Lower leg skin (tissue), 4 donors: ENCODE measurements at regions not wholly inside any gene's neighbourhood (a gene's known extent, or its start where the extent isn't known, plus 50 kb on each side); places are given as distances from the start of the nearest gene placed in this dataset.

ENCODE experiments used
- DNase-seq, 2 donors: peaks; one replicate each; pipeline ENCODE4 v3.0.0-alpha.2; 2019; ENCODE audit warnings: low spot score in 2 of 2
- H3K4me3 ChIP-seq: fragments of 200-600 bp; sonication (generic); 2 replicates; pipeline ENCODE4 v1.5.1; 2017; ENCODE audit warnings: mild to moderate bottlenecking, low read depth; ENCODE audit not compliant: poor library complexity, severe bottlenecking
- POLR2A ChIP-seq, 2 donors: fragments of 450-650 bp; IDR thresholded peaks; one replicate each; pipeline ENCODE4 v1.6.1; 2016 to 2017; ENCODE audit warnings: antibody characterized with exemption in 2 of 2, mild to moderate bottlenecking in 1 of 2, moderate library complexity in 1 of 2
- WGBS, 2 donors: methylation state at CpG; one replicate each; pipeline ENCODE4 v1.1.5; 2018; 5-methylcytosine and 5-hydroxymethylcytosine counted together
- intact Hi-C: fragments of 100-400 bp; cut with DNase I; formaldehyde crosslinking; loops from one replicate; pipeline ENCODE4 v1.15.0; 2023; ENCODE audit warnings: low total_unique reads
- TF ChIP-seq, protein P1 (sequence below), 3 donors: fragments of 450-650 bp; IDR thresholded peaks; one replicate each; pipeline ENCODE4 v1.5.1; 2016; ENCODE audit warnings: antibody characterized with exemption in 3 of 3, mild to moderate bottlenecking in 3 of 3, moderate library complexity in 2 of 3

DNA sequence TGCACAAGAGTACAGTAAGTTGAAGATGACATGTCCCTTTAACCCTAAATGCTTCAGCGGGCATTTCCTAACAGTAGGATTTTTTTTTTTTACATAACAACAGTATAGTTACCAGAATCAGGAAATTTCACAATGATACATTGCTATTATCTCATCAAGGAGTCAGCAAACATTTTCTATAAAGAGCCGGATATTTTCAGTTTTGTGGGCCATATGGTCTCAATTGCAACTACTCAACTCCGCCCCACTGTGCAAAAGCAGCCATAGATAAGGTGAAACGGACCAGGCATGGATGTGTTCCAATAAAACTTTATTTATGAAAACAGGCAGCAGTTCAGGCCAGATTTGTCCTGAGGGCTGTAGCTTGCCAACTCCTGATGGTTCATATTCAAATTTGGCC, 130.6 kb downstream of the SMAD6 start:
- 53 to 62% methylated on average over 4 of the region's 4 CpGs for WGBS, 2 donors
- TF ChIP-seq, protein P1, sequence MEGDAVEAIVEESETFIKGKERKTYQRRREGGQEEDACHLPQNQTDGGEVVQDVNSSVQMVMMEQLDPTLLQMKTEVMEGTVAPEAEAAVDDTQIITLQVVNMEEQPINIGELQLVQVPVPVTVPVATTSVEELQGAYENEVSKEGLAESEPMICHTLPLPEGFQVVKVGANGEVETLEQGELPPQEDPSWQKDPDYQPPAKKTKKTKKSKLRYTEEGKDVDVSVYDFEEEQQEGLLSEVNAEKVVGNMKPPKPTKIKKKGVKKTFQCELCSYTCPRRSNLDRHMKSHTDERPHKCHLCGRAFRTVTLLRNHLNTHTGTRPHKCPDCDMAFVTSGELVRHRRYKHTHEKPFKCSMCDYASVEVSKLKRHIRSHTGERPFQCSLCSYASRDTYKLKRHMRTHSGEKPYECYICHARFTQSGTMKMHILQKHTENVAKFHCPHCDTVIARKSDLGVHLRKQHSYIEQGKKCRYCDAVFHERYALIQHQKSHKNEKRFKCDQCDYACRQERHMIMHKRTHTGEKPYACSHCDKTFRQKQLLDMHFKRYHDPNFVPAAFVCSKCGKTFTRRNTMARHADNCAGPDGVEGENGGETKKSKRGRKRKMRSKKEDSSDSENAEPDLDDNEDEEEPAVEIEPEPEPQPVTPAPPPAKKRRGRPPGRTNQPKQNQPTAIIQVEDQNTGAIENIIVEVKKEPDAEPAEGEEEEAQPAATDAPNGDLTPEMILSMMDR (IDR thresholded peaks at IDR 0.05): no peak
- TF ChIP-seq POLR2A (IDR thresholded peaks at IDR 0.05): no peak
- H3K4me3 ChIP-seq: no peak overlapping the region
- DNase-seq: no peak
- intact Hi-C loops: no loop called here

DNA sequence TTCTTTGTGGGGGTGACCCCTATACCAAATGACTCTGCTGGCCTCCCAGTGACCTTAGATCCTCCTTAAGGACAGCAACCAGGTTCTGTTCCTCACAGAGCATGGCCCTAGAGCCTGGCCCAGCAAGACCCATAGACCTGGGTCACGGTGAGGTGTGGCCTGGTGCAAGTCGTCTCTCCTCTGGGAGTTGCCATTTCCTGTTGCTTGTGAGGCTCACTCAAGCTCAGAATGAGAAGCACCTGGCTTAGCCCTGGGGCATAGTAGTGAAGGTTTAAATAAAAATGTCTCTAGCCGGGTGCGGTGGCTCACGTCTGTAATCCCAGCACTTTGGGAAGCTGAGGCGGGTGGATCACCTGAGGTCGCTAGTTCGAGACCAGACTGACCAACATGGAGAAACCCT, 131.3 kb downstream of the SMAD6 start:
- DNase-seq: no peak
- H3K4me3 ChIP-seq: no peak overlapping the region
- no peak for TF ChIP-seq POLR2A (IDR thresholded peaks at IDR 0.05)
- TF ChIP-seq, protein P1 (IDR thresholded peaks at IDR 0.05): no peak
- intact Hi-C loops: no loop called here
- WGBS, 2 donors: 64 to 78% methylated on average over 8 of the region's 8 CpGs

DNA sequence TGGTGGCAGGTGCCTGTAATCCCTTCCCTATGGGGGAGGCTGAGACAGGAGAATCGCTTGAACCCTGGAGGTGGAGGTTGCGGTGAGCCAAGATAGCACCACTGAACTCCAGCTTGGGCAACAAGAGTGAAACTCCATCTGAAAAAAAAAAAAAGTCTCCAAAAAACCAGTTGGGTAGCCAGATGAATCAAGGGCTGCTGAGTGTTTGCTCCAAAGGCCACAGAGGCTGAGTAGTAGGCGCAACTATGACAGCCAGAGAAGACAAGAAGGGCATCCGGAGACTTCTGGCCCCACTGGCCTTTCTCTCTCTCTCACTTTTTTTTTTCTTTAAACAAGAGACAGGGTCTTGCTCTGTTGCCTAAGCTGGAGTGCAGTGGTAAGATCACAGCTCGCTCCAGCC, 131.8 kb downstream of the SMAD6 start:
- no peak overlapping the region for H3K4me3 ChIP-seq
- no peak for TF ChIP-seq POLR2A (IDR thresholded peaks at IDR 0.05)
- TF ChIP-seq, protein P1 (IDR thresholded peaks at IDR 0.05): no peak
- intact Hi-C loops: no loop called here
- WGBS, 2 donors: 96 to 98% methylated on average over 5 of the region's 5 CpGs
- no peak for DNase-seq

DNA sequence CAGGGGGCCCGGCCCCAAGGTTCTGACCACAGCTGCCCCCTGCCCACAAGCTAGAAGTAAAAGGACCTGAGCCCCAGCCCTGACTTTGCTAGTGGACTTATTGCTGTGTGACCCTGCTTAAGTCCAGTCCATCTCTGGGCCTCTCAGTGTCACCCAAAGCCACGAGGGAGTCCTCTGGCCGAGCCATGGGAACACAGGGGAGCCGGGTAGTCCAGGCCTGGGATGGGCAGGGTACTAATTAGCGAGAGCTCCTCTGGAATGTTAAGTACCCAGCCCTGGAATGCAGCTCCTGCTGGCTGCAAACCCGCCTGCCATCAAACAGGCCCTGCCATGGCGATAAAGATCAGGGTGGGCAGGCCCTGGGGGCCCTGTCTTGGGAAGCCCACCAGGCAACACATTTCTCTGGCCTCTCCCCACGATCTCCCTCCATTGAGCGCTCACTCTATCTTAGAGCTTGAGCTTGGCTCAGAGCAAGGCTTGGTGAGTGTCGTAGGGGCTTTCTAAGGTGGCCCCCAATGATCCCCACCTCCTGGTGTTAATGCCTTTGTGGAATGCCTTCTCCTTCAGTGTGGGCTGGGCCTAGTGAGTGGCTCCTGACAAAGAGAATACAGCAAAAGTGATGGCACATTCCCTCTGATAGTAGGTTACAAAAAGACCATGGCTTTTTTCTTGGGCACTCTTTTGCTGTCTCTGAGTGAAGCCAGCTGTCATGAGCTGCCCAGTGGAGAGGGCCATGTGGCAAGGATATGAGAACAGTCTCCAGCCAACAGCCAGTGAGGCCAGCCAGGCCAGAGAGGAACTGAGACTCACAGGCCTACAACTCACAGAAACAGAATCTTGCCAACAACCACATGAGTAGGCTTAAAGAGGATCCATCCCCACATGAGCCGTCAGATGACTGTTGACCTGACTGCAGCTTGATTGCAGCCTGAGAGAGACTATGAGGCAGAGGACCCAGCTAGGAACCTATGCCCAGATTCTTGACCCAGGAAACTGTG, 133.1 kb downstream of the SMAD6 start:
- no peak overlapping the region for H3K4me3 ChIP-seq
- TF ChIP-seq POLR2A (IDR thresholded peaks at IDR 0.05): no peak
- TF ChIP-seq, protein P1 (IDR thresholded peaks at IDR 0.05): no peak
- intact Hi-C loops: no loop called here
- WGBS, 2 donors: 77 to 82% methylated on average over 11 of the region's 11 CpGs
- DNase-seq: no peak

DNA sequence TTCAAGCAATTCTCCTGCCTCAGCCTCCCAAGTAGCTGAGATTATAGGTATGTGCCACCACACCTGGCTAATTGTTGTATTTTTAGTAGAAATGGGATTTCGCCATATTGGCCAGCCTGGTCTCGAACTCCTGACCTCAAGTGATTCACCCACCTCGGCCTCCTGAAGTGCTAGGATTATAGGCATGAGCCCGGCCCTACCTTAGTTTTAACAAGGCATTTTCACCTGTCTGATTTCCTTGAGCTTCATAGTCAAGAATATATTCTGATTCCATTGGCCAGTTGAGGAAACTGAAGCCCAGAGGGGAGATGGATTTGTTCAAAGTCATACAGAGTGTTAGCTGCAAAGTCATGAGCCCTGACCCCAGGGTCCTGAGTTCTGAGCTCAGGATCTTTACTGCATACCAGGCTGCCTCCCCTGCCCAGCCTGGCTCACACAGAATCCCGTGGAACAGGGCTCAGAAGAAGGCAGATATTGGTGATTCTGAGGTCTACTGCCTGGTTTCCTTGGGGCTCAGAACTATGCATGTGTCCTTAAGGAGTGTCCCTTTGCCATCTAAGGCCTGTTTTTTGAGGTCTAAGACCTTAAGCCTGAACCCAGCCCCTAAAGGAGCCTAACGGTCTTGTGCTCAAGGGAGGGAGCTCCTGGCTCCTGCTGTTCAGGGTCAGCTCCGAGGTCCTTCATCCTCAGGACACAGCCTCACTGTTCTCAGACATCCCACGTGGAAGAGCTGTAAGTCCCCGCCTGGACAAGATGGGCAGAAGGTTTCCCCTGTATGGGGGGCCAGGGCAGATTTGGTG, 134.4 kb downstream of the SMAD6 start:
- TF ChIP-seq, protein P1 (IDR thresholded peaks at IDR 0.05): no peak
- TF ChIP-seq POLR2A (IDR thresholded peaks at IDR 0.05): no peak
- no peak overlapping the region for H3K4me3 ChIP-seq
- DNase-seq: no peak
- 87 to 95% methylated on average over 9 of the region's 9 CpGs for WGBS, 2 donors
- intact Hi-C loops: no loop called here
